ENCODE measurements at regions not wholly inside any gene's neighbourhood (a gene's known extent, or its start where the extent isn't known, plus 50 kb on each side); places are given as distances from the start of the nearest gene placed in this dataset.

GRCh38 chr1:173426057-173426456 lies 51.1 kb upstream of the PRDX6 start:
- H3K4me3 ChIP-seq (ENCODE audit: control insufficient read depth, low read depth, low read length) = no peak overlapping the region
- TF ChIP-seq CTCF (conservative IDR thresholded peaks at IDR 0.05; ENCODE audit: control insufficient read depth, insufficient read depth, low read depth, low read length) = no peak
- DNase-seq (ENCODE audit: low read depth) = no peak

GRCh38 chr1:173427146-173428054 lies 49.7 kb upstream of the PRDX6 start:
- DNase-seq (ENCODE audit: low read depth) = no peak
- H3K4me3 ChIP-seq (ENCODE audit: control insufficient read depth, low read depth, low read length) = no peak overlapping the region
- TF ChIP-seq CTCF (conservative IDR thresholded peaks at IDR 0.05; ENCODE audit: control insufficient read depth, insufficient read depth, low read depth, low read length) = no peak

All from fibroblast of mammary gland (primary cell).